Islet of Langerhans (tissue), 1 donor: ENCODE measurements at regions not wholly inside any gene's neighbourhood (a gene's known extent, or its start where the extent isn't known, plus 50 kb on each side); places are given as distances from the start of the nearest gene placed in this dataset.

Experiments used
- FAIRE-seq: peaks from one replicate; lab custom pipeline; 2011; peaks lifted over from hg19 to GRCh38; lab: Jason Lieb, UNC

DNA sequence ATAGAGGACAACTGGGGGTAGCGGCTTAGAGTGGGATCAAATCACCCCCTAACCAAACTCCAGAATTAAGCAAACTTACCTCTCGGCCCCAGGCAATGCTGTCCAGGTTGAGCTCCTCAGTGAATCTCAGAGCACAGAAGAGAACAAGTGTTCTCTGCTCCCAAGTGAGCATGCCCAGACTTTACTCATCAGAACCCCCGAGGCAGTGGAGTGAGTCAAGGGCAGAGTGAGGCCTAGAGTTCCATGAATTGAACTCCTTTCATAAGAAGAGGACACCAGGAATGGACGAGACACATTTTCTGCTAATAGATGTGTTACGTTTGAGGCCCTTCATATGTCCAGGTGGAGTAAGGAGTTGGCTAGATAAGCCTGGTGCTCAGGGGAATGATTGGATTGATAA is 134.0 kb upstream of the DTNBP1 start:
- FAIRE-seq = no peak

GRCh38 chr6:15796130-15796771 is 133.4 kb upstream of the DTNBP1 start:
- FAIRE-seq = no peak

GRCh38 chr6:15793826-15794225 is 131.0 kb upstream of the DTNBP1 start:
- FAIRE-seq = no peak

DNA sequence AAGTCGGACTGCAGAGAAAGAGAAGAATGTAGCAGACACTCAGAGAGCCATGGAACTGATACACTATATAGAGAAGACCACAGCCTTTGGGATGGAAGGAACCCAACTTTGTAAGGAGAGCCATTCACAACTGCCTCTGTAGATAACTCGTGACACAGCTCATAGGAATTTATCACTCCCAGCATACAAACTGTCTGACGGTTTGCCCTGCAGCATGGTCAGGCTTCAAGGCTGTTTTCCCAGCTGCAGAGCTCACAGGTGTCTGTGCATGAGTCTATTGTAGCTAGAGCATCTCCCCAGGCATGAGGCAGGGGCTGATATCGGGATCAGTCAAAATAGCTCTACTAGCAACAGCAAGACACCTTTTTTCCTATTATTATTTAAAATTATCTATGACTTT is 130.5 kb upstream of the DTNBP1 start:
- no peak for FAIRE-seq

DNA sequence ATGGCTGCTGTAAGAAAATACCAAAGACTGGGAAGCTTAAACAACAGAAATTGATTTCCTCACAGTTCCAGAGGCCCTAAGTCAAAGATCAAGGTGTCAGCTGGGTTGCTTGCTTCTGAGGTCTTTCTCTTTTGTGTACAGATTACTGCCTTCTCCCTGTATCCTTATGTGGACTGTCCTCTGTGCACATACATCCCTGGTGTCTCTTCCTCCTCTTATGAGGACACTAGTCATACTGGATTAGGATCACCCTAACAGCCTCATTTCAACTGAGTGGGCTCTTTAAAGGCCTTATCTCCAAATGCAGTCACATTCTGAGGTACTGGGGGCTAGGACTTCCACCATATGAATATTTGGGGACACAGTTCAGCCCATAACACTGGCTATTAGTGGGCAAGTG is 130.0 kb upstream of the DTNBP1 start:
- FAIRE-seq = no peak

DNA sequence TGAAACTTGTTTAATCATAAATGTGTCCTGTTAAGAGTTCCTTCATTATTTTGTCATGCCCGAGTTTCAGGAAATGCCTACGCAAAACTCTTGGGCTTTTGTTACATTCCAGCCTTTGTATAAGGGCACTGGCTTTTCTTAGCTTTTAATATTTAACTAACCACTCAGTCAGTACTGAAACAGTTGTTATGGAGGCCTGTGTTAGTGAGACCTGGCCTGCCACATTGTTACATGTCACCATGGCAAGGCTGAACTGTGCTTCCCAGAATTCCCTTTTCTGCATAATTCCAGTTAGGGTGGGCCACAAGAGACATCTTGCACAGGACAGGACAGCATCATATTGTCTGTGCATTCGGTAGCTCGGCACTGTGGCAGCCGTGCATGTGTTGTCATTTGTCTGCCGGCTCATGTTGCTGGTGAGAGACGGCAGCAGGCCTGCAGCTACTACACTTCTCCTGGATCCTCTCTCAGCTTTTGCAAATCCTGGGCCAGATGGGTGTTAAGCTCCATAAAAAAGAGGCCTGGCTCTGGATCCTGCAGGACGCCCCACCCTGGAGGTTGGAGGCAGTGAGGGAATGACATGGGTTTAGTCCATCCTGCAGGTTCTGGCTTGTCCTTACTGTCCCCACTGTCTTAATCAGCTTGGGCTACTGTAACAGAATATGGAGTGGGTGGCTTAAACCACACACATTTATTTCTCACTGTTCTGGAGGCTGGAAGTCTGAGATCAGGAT is 128.8 kb upstream of the DTNBP1 start:
- peak; percentile 17 for FAIRE-seq

DNA sequence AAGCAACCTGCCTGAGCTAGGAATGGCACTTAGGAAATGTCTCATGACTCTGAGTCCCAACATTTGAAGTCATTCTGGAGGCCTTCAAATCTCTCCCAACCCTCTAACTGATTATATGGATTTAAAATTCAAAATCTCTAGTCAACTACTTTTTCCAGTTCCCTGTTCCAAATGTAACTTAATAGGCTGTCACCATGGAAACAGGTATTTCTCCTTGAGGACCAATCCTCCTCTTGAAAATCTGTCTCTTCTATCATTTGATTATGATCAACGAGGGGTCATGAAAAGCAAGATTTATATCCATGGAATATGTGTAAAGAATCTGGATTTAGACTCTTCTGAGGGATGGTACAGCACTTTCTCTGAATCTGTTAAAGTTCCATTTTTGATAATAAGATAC is 127.3 kb upstream of the DTNBP1 start:
- FAIRE-seq = no peak

DNA sequence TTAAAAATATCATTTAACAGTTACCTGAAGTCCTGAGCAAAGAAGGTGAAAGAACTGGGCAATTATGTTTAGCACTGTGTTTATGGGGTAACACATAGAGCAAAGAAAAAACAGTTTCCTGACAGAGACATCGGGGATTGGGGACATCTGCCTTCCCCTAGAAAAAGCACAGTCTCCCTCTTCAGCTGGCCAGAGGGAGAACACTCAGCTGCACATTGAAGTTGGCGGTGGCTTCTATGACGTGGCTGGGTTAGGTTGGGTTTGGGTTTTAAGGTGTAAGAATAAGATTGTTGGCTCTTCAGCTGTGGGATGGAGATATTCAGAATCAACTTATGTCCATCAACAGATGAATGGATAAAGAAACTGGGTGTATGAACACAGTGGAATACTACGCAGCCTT is 124.0 kb upstream of the DTNBP1 start:
- no peak for FAIRE-seq

GRCh38 chr6:15783484-15783883 is 120.7 kb upstream of the DTNBP1 start:
- no peak for FAIRE-seq

GRCh38 chr6:15781890-15782289 is 119.1 kb upstream of the DTNBP1 start:
- no peak for FAIRE-seq

DNA sequence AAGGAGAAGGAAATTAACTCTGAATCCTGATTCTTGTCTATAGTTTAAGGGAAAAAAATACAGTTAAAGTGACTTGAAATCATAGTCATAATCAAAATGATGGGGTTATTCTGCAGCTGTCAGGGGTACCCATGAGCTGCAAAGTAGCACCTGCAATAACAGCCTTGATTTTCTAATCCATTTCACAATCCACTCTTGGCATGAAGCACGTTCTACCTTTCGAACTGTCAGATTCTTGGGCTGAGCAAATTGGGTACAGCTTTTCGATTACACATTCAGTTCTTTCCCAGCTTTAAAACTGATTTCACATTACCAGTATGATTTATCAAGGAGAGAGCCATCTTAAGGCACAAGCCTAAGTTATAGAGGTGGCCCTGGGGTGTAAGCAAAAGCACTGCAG is 118.5 kb upstream of the DTNBP1 start:
- FAIRE-seq = no peak

GRCh38 chr6:15780437-15780836 is 117.6 kb upstream of the DTNBP1 start:
- FAIRE-seq = no peak

- FAIRE-seq = no peak
Observed at GRCh38 chr6:15779726-15780125, 116.9 kb upstream of the DTNBP1 start.

DNA sequence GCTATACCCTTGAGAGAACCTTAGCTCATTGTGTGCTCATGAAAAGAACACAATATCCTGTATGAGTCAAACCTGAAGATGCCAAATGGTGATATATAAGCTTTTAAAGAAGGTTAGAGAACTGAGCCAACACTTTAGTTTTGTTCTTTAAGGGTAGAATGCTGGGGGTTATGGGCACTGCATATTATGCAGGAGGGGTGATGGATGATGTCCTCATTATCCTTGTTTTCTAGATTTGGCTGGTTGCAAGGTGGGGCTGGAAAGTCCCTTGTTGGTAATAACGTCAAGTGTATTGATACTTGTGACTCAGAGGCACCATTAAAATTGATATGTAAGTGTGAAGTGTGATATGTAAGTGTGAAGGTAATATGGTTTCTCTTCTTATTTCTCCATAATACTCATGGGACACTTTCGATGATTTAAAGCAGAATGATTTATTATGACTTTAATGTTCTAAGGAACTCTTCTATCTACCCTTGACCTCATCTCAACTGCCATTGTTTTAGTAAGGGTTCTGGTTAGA is 113.7 kb upstream of the DTNBP1 start:
- FAIRE-seq = no peak

DNA sequence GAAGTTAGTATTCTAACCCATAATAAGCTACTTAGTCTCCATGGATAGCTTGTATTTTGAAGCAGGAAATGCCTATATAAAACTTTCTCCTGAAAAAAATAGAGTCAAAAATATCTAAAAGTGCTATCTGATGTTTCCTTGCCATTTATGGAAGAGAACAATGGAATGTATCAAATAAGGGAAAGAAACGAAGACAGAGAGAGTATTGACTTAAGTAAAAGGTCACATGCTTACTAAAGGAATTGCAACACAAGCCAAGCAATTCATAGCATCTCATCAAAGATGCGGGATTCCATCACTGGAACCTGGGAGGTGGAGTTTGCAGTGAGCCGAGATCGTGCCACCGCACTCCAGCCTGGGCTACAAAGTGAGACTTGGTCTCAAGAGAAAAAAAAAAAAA is 112.9 kb upstream of the DTNBP1 start:
- FAIRE-seq = no peak

GRCh38 chr6:15775076-15775634 is 112.3 kb upstream of the DTNBP1 start:
- FAIRE-seq = no peak

DNA sequence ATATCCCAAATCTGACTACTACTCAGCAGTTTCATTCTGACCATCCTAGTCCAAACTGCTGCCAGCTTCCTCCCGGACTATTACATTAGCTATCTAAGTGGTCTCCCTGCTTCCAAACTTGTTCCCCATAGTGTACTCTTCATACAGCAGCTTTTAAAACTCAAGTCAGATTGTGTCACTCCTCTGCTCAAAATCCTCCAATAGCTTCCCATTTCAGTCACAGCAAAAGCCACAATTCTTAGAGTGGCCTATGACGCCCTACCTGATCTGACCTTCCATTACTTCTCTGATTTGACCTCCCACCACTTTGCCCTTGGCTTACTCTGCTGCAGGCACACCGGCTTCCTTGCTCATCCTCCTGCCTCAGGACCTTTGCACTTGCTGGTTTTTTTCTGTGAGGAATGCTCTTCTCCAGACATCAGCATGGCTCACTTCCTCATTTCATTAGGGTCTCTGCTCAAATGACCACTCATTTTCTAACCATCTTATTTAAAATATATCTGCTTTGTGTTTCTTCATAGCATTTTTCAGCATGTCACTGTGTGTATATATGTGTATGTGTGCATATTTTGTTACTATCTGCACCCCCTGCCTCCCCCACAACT is 111.1 kb upstream of the DTNBP1 start:
- FAIRE-seq = no peak

DNA sequence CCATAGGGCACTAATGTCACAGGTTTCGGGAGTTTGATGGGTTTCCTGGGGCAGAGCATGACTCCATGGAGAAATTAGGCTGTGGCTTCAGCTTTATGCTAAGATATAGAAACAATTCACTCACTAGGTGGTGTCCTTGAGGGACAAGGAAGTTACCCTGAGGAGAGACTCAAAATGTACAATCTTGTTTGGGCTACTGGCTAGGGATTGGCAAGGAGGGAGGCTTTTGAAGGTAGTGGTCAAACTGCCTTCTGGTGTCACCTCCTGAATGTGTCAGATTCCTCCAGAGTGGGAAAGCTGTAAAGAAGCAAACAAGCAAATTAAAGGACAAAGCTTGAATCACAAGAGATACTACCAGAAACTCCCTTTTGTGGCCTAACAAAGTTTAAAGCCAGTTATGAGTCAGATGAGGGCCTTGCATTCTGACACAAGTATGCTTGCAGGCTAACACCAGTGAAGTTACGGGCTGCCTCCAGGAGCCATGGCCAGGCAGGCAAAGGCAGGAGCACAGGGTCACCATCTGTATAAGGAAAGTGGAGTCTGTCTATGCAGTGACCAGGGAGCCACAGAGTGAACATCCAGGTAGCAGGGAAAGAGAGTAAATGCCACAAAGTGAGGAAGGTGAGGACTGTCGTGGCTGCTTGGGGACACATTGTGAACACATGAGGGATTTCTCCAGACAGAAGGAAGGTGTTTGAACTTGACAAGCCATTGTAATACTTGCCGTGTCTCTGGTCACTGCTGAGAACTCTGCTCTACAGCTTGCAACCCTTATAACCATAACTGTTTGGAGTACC is 107.7 kb upstream of the DTNBP1 start:
- FAIRE-seq = no peak

GRCh38 chr6:15769511-15770018 is 106.7 kb upstream of the DTNBP1 start:
- no peak for FAIRE-seq

DNA sequence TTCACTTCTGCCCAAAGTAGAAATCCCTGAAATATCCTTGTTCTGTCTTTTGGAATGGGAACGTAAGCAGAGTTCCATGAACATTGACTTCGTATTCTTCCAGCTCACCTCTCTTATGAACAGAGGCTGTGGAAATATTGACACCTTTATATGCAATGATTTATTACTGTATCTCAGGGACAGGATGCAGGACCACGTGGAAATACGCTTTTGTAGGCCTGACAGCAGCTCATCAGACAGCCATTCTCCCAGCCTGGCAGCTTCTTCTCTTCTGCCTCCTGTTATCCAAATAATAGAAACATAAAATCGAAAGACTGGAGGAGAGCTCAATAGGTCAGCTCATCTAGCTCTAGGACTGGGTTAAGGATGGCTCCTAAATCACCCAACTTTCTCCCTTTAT is 106.2 kb upstream of the DTNBP1 start:
- FAIRE-seq = no peak

- FAIRE-seq = peak; percentile 9
Observed at GRCh38 chr6:15763837-15764236, 101.0 kb upstream of the DTNBP1 start.

GRCh38 chr6:15763364-15763763 is 100.5 kb upstream of the DTNBP1 start:
- FAIRE-seq = no peak
